ENCODE measurements at regions not wholly inside any gene's neighbourhood (a gene's known extent, or its start where the extent isn't known, plus 50 kb on each side); places are given as distances from the start of the nearest gene placed in this dataset.
A peak's percentile ranks its signal among the peaks of the same experiment; 100 is the strongest.

DNA sequence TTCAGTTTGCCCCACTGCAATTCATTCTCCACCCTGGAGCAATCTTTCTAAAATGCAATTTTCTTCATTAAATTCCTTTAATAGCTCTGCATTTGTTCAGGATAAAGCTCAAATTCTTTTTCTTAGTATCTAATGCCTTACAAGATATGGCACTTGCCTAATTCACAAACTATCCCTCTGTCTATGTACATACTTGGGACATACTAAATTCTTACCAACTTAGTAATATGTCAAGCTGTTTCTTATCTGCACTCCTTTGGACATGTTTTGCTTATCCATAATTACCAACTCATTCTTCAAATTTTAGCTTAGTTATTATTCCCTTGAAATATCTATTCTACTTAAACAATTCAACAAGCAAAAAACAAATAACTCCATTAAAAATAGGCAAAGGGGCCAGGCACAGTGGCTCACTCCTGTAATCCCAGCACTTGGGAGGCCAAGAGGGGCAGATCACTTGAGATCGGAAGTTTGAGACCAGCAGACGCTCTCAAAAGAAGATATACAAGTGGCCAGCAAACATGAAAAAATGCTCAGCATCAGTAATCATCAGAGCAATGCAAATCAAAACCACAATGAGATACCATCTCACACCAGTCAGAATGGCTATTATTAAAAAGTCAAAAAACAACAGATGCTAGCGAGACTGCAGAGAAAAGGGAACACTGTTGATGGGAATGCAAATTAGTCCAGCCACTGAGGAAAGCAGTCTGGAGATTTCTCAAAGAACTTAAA, 96.9 kb downstream of the FAM76B start:
- no peak for DNase-seq (ENCODE audit: low read depth in 4 of 4, low spot score in 2 of 4)

GRCh38 chr11:95690100-95690499, 99.5 kb downstream of the FAM76B start:
- no peak for DNase-seq (ENCODE audit: low read depth in 4 of 4, low spot score in 2 of 4)

- DNase-seq (ENCODE audit: low read depth in 4 of 4, low spot score in 2 of 4): no peak
These were observed 100.9 kb downstream of the FAM76B start for GRCh38 chr11:95688501-95689222.

GRCh38 chr11:95688015-95688414, 101.6 kb downstream of the FAM76B start:
- DNase-seq (ENCODE audit: low read depth in 4 of 4, low spot score in 2 of 4): no peak

GRCh38 chr11:95686265-95686664, 103.3 kb downstream of the FAM76B start:
- DNase-seq (ENCODE audit: low read depth in 4 of 4, low spot score in 2 of 4): no peak

DNA sequence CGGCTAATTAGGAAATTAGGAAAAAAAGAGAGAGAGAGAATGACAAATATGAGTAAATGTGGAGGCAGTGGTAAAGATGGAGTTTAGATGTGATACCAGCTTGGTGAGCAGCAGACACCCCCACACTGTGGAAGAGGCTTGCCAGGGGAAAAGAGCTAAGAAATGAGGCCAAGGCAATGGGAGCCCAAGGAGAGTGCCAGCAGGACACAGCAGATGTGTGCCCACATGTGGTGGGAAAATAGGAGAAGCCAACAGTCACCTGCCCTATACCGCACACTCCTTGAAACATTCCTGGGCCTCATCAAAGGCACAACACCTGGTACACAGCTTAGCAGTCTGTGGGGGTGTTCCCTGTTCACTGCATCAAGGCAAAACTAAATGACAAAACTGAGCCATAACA, 104.9 kb downstream of the FAM76B start:
- no peak for DNase-seq (ENCODE audit: low read depth in 4 of 4, low spot score in 2 of 4)

DNA sequence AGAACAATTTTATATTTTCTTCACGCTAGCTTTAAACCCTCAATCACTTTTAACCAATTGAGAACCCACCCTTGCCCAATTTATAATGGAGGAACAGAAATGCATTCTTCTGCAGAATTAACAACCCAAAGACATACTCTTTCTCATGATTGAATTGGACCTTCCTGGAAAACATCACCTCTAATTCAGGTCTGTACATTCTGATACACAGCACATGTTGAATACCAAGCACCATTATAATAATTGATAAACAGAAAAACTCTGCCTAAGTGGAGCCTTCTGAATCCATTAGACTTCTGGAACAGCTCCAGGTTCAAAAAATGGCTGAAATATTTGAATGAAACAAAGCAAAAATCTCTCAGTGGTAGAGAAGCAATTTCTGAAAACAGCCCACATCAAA, 105.4 kb downstream of the FAM76B start:
- DNase-seq (ENCODE audit: low read depth in 4 of 4, low spot score in 2 of 4): no peak

- no peak for DNase-seq (ENCODE audit: low read depth in 4 of 4, low spot score in 2 of 4)
These were observed 107.0 kb downstream of the FAM76B start for GRCh38 chr11:95682552-95682951.

- DNase-seq (ENCODE audit: low read depth in 4 of 4, low spot score in 2 of 4): no peak
These were observed 109.2 kb downstream of the FAM76B start for GRCh38 chr11:95680169-95680929.

DNA sequence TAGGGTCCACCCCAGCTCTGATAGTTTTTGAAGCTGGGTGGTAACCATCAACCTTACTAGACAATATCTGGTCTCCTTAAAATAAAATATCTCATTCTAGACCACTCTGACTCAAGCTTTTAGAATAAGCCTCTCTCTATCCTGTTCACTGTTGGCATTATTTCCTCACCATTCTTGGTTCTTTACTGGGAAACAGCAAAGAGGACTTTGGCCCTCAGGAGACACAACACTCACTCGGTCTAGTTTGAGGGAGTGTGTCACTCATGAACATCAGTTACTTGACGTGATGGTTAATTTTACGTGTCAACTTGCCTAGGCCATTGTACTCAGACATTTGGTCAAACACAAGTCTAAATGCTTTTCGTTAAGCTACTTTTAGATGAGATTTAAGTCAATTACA, 110.6 kb downstream of the FAM76B start:
- no peak for DNase-seq (ENCODE audit: low read depth in 4 of 4, low spot score in 2 of 4)

GRCh38 chr11:95676308-95676707, 113.3 kb downstream of the FAM76B start:
- no peak for DNase-seq (ENCODE audit: low read depth in 4 of 4, low spot score in 2 of 4)

DNA sequence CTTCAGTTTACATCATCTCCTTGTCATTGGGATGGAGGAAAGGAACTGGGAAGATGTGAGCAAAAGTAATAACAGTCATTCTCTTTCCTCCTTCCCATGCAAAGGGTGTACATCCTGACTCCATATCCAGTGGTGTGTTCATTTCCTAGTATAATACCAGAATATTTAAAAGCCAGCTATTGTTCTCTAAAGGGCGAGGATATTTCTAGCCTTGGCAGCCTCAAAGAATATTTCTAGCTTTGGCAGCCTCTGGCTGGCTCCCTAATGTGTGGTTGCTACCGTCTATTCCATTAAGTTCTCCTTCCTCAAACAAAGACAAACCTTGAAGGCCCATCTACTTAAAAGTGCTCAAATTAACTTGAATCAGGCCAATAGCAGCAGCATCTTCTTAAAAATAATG, 114.0 kb downstream of the FAM76B start:
- no peak for DNase-seq (ENCODE audit: low read depth in 4 of 4, low spot score in 2 of 4)

- no peak for DNase-seq (ENCODE audit: low read depth in 4 of 4, low spot score in 2 of 4)
These were observed 114.8 kb downstream of the FAM76B start for GRCh38 chr11:95674657-95675358.

- DNase-seq (ENCODE audit: low read depth in 4 of 4, low spot score in 2 of 4): peak in 2 of 4 donors; percentile 57 to 65
These were observed 117.8 kb downstream of the FAM76B start for GRCh38 chr11:95671768-95672167.

DNA sequence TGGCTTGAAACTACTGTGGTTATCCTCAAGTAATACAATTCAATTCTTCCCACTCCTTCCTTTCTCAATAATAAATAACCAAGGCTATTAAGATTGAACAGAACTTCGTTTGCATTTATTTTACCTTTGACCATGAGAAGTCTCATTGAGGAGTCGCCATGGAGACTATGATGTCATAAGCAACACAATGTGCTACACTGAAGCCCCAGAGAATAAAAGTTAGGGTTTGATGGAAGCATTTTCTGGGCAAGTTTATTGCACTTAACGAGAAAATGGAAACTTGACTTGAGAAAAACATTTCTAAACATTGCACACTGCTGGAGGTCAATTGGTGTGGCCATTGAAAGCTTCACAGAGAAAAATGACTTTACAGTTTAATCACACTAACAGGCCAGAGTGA, 121.5 kb downstream of the FAM76B start:
- no peak for DNase-seq (ENCODE audit: low read depth in 4 of 4, low spot score in 2 of 4)

- no peak for DNase-seq (ENCODE audit: low read depth in 4 of 4, low spot score in 2 of 4)
These were observed 128.4 kb downstream of the FAM76B start for GRCh38 chr11:95661162-95661561.

DNA sequence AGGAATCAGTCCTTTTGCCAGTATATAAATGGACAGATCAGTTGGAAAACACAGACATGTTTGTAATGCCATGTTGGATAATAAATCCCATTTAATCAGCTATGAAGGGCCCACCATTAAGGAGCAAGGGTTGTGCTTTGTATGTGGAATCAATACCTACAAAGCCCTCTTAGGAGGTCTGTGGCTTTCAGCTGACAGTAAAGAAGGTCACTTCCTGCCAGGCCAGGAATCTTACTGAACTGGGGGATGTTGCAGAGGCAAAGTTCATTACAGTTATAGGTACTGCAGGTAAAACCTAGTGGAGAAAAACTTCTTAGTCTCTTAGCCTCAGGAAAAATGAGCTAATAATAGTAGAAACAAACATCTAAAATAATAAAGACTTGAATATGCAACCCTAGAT, 129.5 kb downstream of the FAM76B start:
- no peak for DNase-seq (ENCODE audit: low read depth in 4 of 4, low spot score in 2 of 4)

GRCh38 chr11:95659088-95659487, 130.5 kb downstream of the FAM76B start:
- no peak for DNase-seq (ENCODE audit: low read depth in 4 of 4, low spot score in 2 of 4)

DNA sequence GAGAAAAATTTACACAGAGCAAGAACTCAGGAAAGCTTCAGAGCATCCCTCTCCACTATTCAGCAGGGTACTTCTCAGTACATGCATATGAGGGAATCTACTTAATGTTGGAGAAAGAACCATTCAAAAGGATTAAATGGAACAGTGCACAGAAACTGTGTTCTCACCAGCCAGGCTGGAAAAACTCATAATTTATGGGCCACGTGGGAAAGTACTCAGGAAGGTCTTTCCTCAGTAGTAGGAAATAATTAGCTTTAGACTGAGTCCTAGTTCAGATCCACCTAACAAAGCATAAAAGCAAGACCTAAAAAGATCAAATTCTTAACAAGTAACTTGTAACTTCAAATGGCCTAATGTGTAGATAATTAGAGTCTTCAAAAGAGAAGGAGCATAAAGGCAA, 134.0 kb downstream of the FAM76B start:
- no peak for DNase-seq (ENCODE audit: low read depth in 4 of 4, low spot score in 2 of 4)

GRCh38 chr11:95653680-95654079, 135.9 kb downstream of the FAM76B start:
- DNase-seq (ENCODE audit: low read depth in 4 of 4, low spot score in 2 of 4): no peak

DNA sequence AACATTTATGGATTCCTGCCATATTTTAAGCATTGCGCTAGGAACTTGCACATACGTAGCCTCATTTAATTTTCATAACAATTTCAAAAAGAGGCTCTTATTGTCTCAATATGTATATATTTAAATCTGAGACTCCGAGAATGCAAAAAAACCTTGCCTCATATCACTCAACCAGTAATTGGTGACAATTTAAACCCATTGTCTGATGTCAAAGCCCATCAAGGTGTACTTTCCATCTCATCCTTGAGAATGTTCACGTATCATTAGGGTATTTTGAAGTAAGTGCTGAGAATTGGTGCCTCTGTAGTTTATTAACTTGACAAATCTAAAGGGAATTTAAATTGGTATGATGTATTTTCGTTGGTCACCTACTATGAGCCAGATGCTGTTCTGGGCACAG, 136.5 kb downstream of the FAM76B start:
- DNase-seq (ENCODE audit: low read depth in 4 of 4, low spot score in 2 of 4): no peak

Measured in left renal cortex interstitium (tissue), 4 donors.